ENCODE measurements at regions not wholly inside any gene's neighbourhood (a gene's known extent, or its start where the extent isn't known, plus 50 kb on each side); places are given as distances from the start of the nearest gene placed in this dataset.

- Histone ChIP-seq H3K27me3 (replicated peaks in 1 of 4; ENCODE audit: control extremely low read depth in 1 of 4, control insufficient read depth in 3 of 4, insufficient read depth in 4 of 4, low read length in 3 of 4) (no peaks in the 10 kb centered on the region), H3K36me3 (replicated peaks in 1 of 2; ENCODE audit: control extremely low read depth in 1 of 2, control insufficient read depth in 1 of 2, extremely low read depth in 1 of 2, insufficient read depth in 2 of 2, low read length in 1 of 2) (no peaks in the 10 kb centered on the region), H2AFZ (ENCODE audit: insufficient read depth, low read depth, low read length, poor library complexity, severe bottlenecking) (no peak overlapping the region), H3K27ac (ENCODE audit: low read length in 2 of 2) (no peak overlapping the region), H3K79me2 (ENCODE audit: control insufficient read depth, insufficient read depth, low read length) (no peaks in the 10 kb centered on the region), H3K4me2 (replicated peaks; ENCODE audit: low read depth, low read length, poor library complexity, severe bottlenecking) (no peak overlapping the region), H3K9me3 (ENCODE audit: control extremely low read depth in 1 of 3, control insufficient read depth in 2 of 3, insufficient read depth in 1 of 3, low read length in 2 of 3) (no peaks in the 10 kb centered on the region), H3K4me1 (ENCODE audit: control insufficient read depth in 2 of 2, insufficient read depth in 2 of 2, low read length in 2 of 2) (no peaks in the 10 kb centered on the region), H3K9ac (ENCODE audit: low read length) (no peak overlapping the region), H4K20me1 (ENCODE audit: control insufficient read depth, insufficient read depth, low read length, poor library complexity, severe bottlenecking) (no peaks in the 10 kb centered on the region), H3K4me3 (ENCODE audit: control extremely low read depth in 1 of 5, extremely low read depth in 1 of 5, insufficient read depth in 1 of 5, low read depth in 2 of 5, low read length in 4 of 5) (no peak overlapping the region)
- intact Hi-C loops (cut with micrococcal nuclease): no loop called here
- 66% methylated on average over 6 of the region's 8 CpGs for WGBS (ENCODE audit: insufficient coverage)
- ATAC-seq (ENCODE audit: low read depth) (no peak), DNase-seq (no peak)
- Mint-ChIP-seq H3K27me3 (peaks cover 28% of the 10 kb centered on the region), H3K4me1 (no peaks in the 10 kb centered on the region), H3K9me3 (ENCODE audit: insufficient read depth) (no peaks in the 10 kb centered on the region), H3K4me3 (no peak overlapping the region), H3K27ac (no peak overlapping the region)
- CTCF ChIA-PET: no interaction called here
- POLR2A ChIA-PET: no interaction called here
- no peak for TF ChIP-seq EZH2 (IDR thresholded peaks at IDR 0.05; ENCODE audit: borderline replicate concordance, insufficient read depth, low read depth, low read length, poor library complexity, severe bottlenecking)
- TF ChIP-seq, protein P1, sequence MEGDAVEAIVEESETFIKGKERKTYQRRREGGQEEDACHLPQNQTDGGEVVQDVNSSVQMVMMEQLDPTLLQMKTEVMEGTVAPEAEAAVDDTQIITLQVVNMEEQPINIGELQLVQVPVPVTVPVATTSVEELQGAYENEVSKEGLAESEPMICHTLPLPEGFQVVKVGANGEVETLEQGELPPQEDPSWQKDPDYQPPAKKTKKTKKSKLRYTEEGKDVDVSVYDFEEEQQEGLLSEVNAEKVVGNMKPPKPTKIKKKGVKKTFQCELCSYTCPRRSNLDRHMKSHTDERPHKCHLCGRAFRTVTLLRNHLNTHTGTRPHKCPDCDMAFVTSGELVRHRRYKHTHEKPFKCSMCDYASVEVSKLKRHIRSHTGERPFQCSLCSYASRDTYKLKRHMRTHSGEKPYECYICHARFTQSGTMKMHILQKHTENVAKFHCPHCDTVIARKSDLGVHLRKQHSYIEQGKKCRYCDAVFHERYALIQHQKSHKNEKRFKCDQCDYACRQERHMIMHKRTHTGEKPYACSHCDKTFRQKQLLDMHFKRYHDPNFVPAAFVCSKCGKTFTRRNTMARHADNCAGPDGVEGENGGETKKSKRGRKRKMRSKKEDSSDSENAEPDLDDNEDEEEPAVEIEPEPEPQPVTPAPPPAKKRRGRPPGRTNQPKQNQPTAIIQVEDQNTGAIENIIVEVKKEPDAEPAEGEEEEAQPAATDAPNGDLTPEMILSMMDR (IDR thresholded peaks at IDR 0.05): no peak
Measured at GRCh38 chr1:22245726-22246125, 102.8 kb upstream of the WNT4 start.

- WGBS (ENCODE audit: insufficient coverage): 93% methylated on average over 3 of the region's 3 CpGs
- Histone ChIP-seq H3K27me3 (replicated peaks in 1 of 4; ENCODE audit: control extremely low read depth in 1 of 4, control insufficient read depth in 3 of 4, insufficient read depth in 4 of 4, low read length in 3 of 4) (no peaks in the 10 kb centered on the region), H3K9ac (ENCODE audit: low read length) (no peak overlapping the region), H3K27ac (ENCODE audit: low read length in 2 of 2) (no peak overlapping the region), H3K79me2 (ENCODE audit: control insufficient read depth, insufficient read depth, low read length) (no peaks in the 10 kb centered on the region), H2AFZ (ENCODE audit: insufficient read depth, low read depth, low read length, poor library complexity, severe bottlenecking) (no peak overlapping the region), H3K4me2 (replicated peaks; ENCODE audit: low read depth, low read length, poor library complexity, severe bottlenecking) (no peak overlapping the region), H3K9me3 (ENCODE audit: control extremely low read depth in 1 of 3, control insufficient read depth in 2 of 3, insufficient read depth in 1 of 3, low read length in 2 of 3) (no peaks in the 10 kb centered on the region), H3K4me3 (ENCODE audit: control extremely low read depth in 1 of 5, extremely low read depth in 1 of 5, insufficient read depth in 1 of 5, low read depth in 2 of 5, low read length in 4 of 5) (no peak overlapping the region), H4K20me1 (ENCODE audit: control insufficient read depth, insufficient read depth, low read length, poor library complexity, severe bottlenecking) (no peaks in the 10 kb centered on the region), H3K4me1 (ENCODE audit: control insufficient read depth in 2 of 2, insufficient read depth in 2 of 2, low read length in 2 of 2) (no peaks in the 10 kb centered on the region), H3K36me3 (replicated peaks in 1 of 2; ENCODE audit: control extremely low read depth in 1 of 2, control insufficient read depth in 1 of 2, extremely low read depth in 1 of 2, insufficient read depth in 2 of 2, low read length in 1 of 2) (no peaks in the 10 kb centered on the region)
- POLR2A ChIA-PET: interaction anchor here (0.6 kb wide), 1 partner anchor 31 kb away, joined by 4 read pairs; no protein-coding TSS in a partner anchor
- Mint-ChIP-seq H3K4me3 (no peak overlapping the region), H3K9me3 (ENCODE audit: insufficient read depth) (no peaks in the 10 kb centered on the region), H3K27me3 (peaks cover 19% of the 10 kb centered on the region), H3K4me1 (no peaks in the 10 kb centered on the region), H3K27ac (no peak overlapping the region)
- DNase-seq (no peak), ATAC-seq (ENCODE audit: low read depth) (no peak)
- intact Hi-C loops (cut with micrococcal nuclease): no loop called here
- CTCF ChIA-PET: no interaction called here
- TF ChIP-seq EZH2 (IDR thresholded peaks at IDR 0.05; ENCODE audit: borderline replicate concordance, insufficient read depth, low read depth, low read length, poor library complexity, severe bottlenecking): no peak
Measured at GRCh38 chr1:22246755-22247480, 104.0 kb upstream of the WNT4 start.
